GM18861 (cell line): ENCODE measurements at regions not wholly inside any gene's neighbourhood (a gene's known extent, or its start where the extent isn't known, plus 50 kb on each side); places are given as distances from the start of the nearest gene placed in this dataset.
"Not testable (repeated sequence)": the region's sequence is repeated elsewhere in the genome, so short reads cannot be mapped to it uniquely, and the experiment has no call there.

Experiments used
- ATAC-seq: cut with Tn5 transposase; IDR thresholded peaks from one replicate; pipeline ENCODE4 v1.9.1; 2021; ENCODE audit not compliant: unreplicated experiment

DNA sequence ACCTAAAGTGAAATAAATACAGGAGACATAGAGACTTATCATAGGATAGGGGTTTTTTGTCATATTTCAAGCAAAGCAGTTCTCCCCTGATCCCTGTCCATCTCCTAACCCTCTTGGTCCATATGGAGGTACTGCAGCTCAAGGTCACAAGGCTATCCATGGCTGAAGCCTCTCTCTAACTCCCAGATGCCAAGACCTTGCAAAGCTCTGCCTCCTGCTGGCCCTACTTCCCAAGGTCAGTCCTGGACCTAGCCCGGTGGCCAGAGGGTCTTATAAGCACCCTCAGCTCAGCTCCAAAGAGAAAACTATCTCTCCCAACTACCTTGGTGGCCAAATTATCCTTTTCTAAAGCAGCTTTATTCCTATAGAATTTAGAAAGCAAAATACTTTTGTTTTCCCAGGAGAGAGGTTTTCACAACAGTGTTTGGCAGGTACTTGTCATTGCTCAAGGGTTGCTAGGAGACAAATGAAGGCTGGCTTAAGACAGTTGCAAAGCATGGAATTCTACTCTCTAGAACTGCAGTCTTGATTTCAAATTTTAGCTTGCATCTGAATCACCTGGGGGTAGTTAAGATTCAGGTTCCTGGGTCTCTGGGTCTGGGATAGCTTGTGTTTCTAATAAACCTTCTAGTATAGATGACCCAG is 121.5 kb downstream of the XCL2 start:
- no peak for ATAC-seq

DNA sequence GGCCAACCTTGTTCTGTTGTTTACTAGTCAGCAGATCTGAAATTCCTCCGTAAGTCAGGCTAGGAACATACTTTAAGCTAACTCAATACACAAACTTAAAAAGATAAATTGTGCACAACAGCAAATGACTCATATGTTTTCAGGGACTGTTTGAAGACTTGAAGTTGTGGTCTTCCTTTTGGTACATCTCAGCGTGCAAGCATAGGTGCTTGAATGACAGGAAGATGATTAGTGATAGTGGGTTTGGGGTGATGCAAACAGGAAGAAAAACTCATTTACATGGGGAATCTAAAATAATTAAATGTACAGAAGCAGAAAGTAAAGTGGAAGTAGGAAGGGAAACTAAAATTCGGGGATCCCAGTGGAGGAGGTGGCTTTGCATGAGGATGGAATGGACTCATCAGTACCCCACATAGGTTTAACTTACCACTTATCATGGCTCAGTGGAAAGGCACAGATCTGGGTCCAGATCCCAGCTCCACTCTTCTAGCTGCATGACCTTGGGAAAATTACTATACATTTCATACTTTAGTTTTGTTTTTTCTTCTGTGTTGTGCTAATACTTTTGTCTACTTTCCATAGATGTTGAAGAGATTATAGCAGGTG is 122.3 kb downstream of the XCL2 start:
- ATAC-seq: no peak

DNA sequence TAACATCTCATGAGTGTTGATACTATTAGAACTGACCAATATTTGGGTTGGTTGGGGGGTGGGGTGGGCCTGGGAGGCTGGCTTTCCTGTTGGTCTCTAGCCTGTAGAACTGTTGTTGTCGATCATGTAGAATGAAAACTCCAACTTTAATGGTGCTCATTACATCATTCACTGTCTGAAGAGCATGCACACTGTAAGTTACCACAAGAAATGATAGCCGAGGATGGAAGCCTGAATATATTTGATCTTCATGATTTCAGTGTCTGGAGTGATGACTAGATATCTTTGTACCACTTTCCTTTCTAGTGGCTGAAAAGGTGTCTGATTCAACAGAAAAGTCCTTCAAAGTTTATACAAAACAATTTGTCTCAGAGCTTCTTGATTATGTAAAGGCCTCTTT is 123.6 kb downstream of the XCL2 start:
- no peak for ATAC-seq

DNA sequence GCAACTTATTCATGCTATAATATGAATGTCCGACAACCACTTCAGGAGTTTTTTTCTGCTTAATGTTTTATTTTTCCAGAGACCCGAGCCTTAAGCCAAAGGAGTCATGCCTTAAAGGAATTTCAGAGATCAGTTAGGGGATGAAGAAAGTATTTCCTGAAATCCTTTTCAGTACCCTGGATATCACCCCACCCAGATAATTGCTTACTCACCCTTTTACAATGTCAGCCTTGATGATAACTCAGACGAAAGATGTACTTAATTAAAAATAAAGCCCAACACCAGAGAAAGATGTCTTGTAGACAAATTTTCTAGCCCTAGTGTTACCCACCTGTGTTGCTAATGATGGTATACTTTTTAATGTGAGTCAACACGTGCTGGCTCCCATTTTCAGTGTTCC is 124.1 kb downstream of the XCL2 start:
- no peak for ATAC-seq

DNA sequence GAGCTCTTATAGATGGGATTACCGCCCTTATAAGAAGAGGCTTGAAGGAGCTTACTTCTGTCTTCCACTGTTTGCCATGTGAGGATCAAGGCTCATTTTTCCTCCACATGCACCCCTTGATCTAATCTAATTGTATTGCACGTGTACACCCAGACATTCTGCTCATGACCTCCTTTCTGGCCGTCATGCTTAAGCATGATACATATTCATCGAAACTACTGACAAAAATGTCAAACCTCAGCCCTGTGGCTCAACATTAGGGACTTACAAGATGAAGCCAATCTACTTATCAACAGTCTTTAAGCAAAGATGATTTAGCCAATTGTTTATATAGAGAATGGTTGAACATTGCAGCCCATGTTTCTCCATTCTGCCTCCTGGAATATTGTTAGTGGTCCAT is 127.6 kb downstream of the XCL2 start:
- no peak for ATAC-seq

DNA sequence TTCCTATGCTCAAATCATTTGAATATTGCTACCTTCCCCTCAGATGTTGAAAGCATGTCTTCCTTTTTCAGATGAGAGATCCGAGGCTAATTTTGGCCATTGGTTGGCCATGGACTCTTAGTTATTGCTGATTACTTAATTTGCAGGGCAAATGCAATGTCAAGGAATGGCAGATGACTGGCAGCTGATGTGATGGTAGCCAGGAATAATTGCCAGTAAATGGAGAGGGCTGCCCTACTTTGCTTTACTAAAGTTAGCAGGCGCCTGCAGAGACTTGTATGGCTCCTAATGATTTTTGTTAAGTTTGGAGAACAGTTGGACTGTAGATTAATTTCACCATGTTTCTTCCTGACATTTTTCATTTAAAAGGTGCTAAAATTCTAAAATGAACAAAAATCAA is 128.9 kb downstream of the XCL2 start:
- no peak for ATAC-seq

DNA sequence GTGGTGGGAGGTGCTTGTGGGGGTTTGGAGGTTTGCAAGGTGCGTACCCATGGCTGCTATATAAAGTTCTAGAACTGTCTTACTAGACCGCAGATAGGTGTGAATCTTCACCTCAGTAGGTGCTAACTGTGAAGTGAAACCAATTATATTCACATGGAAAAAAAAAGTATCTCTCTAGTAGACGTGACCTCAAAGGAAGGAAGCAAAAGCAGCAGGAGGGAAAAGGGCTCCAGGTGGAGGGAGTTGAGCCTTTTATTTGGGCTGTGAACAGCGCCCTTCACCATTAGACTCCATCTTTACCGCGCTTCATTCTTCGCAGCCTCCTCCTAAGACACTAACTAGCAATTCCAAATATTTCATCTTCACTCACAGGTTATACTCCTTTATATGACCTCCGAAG is 129.8 kb downstream of the TBX19 start:
- no peak for ATAC-seq

DNA sequence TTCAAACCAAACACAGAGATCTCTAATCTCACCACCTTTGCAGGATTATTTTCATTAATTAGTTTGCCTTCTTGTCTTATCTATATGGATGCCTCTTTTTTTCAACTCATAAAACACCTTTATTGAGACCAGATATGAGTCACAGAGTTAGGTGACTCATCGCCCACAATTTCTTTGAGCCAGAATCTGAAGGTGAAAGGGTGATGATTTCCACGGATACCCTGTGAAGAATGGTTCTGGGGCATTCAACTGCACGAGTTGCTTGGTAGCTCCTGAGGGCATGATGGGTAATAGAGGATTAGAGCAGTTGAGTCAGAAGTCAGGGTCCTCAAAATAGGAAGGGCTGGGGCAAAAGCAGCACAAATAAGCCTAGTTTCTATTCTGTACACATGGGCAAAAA is 128.2 kb downstream of the TBX19 start:
- ATAC-seq: peak; percentile 65

DNA sequence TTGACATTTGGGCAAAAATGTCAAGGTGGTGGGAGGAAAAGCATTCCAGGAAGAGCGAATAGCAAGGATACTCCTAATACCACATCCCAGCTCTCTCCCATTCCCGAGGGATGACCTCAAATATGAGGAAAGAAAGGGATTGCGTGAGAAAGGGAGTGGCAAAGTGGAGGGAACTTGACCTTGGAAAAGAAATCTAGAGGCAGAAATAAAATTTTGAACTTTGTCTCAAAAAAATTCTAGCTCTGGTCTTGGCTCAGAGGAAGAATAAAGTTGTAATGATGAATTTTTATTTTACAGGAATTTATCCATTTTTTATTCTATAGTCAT is 127.8 kb downstream of the TBX19 start:
- ATAC-seq: no peak

DNA sequence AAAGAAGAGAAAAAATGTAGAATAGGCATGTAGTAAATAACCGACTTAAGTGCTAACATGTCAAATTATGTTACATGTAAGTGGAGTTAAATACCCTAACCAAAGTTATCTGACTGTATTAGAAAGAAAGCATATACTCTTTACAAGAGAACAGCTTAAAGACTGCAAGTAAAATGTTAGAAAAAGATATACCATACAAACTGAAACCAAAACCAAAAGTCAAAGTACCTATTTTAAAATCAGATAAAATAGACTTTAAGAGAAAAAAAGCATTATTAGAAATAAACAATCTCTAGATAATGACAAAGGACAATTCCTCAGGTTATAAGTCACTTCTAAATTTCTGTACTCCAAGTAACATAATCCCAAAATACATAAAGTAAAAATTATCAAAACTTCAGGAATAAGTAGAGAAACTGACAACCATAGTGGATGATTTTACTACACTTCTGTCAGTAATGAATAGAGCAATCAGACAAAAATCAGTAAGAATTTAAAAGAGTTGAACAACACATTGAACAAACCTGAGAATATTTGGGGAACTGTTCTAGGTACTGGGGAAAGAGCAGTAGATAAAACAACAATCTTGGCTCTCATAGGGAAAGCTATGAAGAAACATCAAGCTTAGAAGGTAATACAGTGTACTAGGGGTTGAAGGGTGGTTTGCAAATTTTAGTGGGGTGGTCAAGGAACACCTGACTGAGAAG is 127.3 kb downstream of the TBX19 start:
- ATAC-seq: no peak

DNA sequence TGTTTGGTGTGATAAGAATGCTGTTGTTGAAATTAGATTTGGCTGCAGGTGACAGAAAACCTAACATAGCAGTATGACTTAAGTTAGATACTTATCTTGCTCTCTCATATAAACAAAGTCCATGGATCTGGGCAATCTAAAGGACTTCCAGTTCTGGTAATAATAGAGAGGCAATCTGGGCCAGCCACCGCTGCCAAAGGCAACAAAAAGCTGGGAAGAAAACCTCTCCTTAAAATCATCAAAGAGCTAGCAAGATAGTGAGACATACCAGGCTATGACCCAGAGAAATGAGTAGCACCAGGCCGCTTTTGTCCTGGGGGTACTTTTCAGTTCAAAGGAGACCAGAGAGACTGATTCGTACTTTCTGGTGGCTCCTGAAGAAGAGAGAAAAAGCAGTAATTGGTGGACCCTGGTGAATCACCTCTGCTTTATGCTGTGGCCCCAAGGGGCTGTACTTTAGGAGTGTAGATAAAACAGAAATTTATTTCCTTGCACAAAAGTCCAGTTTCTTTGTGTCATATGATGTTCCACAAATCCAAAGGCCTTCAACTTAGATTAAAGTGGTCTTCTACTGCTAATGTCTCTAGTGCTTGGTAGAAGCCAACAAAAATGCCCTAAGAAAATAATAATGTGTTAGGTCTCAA is 125.4 kb downstream of the TBX19 start:
- no peak for ATAC-seq

DNA sequence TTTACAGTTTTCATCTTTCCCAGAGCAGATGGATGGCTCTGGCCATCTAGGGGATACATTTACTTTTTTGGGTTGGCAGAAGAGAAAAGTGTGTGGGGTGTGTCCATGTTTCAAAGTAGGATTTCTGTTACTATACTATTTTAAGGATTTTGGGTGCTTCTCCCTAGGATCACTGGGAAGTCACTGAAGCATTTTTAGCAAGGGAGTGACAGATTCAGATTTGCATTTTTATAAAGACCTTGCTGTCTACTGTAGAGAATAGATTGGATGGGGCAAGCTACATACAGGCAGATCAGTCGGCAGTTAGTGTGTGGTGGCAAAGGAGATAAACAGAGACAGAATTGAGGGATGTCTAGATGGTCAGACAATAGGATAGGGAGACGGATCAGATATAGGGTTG is 122.5 kb downstream of the TBX19 start:
- ATAC-seq: no peak

DNA sequence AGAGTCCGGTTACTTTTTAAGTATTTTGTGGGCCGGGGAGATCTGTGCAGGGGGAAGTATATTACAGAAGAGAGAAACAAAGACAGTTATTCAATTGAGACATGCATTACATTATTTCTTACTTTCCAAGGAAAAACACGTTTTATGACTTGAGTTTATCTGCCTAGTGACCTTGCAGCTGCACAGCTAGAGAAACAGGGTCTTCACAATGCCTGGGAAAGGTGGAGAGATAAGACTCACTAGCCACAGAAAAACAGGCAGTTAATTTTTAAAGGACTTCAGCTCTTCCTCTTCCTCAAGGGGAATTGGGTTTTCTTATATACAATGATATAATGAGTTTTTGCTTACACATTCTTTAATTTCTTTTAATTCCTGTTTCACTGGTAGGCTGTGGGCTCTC is 121.8 kb downstream of the TBX19 start:
- ATAC-seq: not testable (repeated sequence)

DNA sequence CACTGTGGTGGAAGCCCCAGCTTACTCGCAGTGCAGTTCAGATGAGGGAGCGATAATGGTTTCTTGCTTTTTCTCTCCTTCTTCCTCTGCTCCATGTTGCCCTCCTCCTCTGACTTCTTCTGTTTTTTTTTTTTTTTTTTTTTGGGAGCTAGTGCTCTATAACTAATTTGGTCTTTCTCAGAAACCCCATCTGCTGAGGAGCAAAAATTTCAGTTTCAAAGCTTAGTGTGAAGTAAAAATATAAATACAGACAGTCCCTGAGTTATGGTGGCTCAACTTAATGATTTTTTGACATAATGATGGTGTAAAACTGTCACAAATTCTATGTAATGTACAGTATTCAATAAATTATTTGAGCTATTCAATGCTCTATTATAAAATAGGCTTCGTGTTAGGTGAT is 120.7 kb downstream of the TBX19 start:
- no peak for ATAC-seq

DNA sequence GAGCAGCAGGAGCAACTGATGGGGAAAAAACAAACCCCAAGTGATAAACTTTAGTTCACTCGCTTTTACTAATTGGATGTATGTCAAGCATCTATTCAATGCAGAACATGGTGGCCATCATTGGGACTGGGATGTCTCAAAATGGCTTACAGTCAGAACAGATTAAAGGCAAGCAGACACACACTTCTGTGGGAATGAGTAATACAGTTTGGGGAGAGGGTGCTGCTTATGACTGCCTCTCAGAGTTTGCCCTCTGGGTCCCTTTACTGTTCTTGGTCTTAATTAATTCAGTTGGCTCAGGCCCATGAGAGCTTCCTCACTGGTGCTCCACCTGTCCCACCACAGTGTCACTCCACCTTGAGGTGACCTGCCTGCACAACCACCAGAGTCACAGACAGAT is 119.5 kb downstream of the TBX19 start:
- no peak for ATAC-seq

DNA sequence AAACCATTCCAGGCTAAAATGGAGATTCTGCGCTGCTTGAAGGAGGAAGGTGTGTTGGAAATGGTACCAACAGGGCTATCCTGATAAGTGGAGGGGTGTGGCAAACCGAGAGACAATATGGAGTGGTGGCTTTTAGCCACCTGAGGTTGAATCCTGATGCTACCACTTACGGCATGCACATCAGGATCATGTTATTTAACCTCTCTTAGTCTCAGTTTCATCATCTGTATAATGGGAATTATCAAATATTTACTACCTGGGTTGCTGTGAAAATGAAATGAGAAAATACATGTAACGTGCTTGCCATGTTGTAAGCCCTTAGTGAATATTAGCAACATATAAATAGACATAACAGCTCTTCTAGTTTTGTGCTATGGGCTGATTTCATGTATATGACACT is 117.1 kb downstream of the TBX19 start:
- ATAC-seq: no peak

DNA sequence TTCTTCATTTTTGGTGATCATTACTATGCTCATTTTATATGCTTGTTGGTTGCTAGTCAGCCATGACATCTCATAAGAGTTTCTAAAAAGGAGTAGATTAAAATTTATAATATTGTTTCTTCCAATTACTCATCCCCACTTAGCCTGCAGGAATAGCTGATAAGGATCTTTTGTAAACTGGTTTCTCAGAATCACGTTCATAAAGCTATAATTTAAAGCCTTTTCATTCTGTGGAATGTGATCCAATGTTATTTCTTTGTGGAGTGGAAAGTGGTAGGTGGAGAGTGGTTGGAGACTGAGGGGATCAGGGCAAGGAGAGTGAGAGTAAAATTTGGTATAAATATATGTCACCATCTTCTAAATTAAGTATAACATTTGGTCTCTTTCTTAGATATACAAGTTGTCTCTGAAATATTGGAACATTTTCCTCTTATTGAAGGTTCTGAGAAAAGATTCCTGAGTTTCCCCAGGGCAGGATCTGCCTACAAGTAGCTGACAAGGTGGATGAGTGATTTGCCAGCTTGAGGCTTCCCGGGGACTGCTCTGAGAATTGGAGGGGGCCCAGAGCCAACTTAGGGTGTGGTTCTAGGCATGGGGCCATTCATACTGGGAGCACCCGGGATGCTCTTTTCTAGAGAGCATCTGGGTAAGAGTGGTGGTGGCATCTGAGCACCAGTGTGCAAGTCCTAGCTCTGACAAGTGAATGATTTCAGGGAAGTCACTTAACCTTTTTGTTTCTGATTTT is 116.4 kb downstream of the TBX19 start:
- no peak for ATAC-seq

DNA sequence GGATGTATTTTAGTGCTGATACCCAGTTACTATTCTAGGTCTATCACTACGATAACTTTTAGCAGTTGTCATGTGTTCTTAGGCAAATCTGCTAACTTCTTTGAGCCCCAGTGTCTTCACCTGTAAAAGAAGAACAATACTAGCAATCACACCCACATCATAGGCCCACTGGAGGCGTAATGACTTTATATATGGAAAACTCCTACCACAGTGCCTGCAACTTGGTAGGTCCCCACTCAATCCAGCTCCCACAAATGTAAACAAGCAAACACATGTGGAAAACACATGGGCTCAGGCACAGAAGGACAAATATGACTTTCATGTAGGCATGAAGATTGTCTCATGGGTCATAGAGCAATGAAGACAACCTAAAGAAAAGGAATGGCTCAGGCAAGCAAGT is 115.8 kb downstream of the TBX19 start:
- no peak for ATAC-seq

DNA sequence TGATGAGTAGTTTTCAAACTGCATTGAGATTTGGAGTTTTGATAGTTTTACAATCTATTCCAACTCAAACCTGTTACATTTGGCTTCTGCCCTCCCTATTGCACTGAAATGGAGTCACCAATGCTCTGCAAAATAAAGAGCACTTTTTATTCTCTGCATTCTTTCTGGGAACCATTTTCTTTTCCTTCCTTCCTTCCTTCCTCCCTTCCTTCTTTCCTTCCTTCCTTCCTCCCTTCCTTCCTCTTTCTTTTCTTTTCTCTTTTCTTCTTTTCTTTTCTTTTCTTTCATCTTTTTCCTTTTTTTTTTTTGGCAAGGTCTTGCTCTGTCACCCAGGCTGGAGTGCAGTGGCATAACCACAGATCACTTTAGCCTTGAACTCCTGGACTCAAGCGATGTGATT is 114.2 kb downstream of the TBX19 start:
- ATAC-seq: no peak

DNA sequence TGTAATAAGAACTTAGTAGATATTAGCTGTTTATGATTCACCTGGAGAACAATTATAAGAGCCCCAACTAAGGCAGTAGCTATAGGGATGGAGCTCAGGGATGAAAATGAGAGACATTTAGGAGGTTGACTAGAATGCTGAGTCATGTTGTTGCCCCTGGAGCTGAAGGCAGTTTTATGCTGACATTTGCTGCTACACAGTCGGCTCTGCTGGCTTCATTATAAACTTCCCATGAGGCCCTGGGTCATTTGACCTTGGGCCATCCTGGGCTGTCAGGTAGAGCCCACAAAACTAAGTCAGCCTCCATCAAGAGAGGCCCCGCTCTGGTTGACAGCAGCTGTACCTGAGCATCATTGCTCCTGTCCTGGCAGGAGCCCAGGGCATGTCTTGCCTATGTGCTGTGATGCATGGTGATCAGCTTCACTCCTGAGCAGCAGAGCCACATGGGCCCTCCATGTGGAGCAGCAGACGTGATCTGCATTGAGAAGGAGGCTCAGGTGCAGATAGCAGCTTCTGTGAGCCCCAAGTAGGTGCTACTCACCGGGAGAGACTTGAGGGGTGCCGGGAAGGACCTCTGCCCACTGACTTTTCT is 112.4 kb downstream of the TBX19 start:
- no peak for ATAC-seq
